ENCODE measurements at regions not wholly inside any gene's neighbourhood (a gene's known extent, or its start where the extent isn't known, plus 50 kb on each side); places are given as distances from the start of the nearest gene placed in this dataset.

- no peak for TF ChIP-seq CTCF (IDR thresholded peaks at IDR 0.05; ENCODE audit: poor library complexity)
- no peak for TF ChIP-seq EZH2 (IDR thresholded peaks at IDR 0.05; ENCODE audit: borderline replicate concordance)
- TF ChIP-seq EZH2phosphoT487 (IDR thresholded peaks at IDR 0.05; ENCODE audit: low read depth, severe bottlenecking, unreplicated experiment): no peak
These were observed 86.7 kb upstream of the IPO5 start for GRCh38 chr13:97866751-97867150.

Measured in hepatocyte (in vitro differentiated cells).